Osteoblast (primary cell): ENCODE measurements at regions not wholly inside any gene's neighbourhood (a gene's known extent, or its start where the extent isn't known, plus 50 kb on each side); places are given as distances from the start of the nearest gene placed in this dataset.

ENCODE experiments used
- DNase-seq: peaks from one replicate; pipeline ENCODE4 v3.0.0; 2011; ENCODE audit warnings: low spot score, mixed read lengths; ENCODE audit not compliant: insufficient read length; ENCODE audit errors: missing footprints
- H2AFZ ChIP-seq: 2 replicates; pipeline ENCODE4 v1.6.0; 2011; ENCODE audit warnings: mild to moderate bottlenecking, low read length
- H3K27ac ChIP-seq: 2 replicates; pipeline ENCODE4 v1.5.1; 2011; ENCODE audit warnings: mild to moderate bottlenecking, low read depth, low read length, moderate library complexity
- H3K27me3 ChIP-seq: 2 replicates; pipeline ENCODE4 v1.6.0; 2012; ENCODE audit warnings: mild to moderate bottlenecking, control low read depth, inconsistent platforms, low read length, moderate library complexity; ENCODE audit not compliant: insufficient read depth
- H3K36me3 ChIP-seq: 2 replicates; pipeline ENCODE4 v1.5.1; 2011; ENCODE audit warnings: mild to moderate bottlenecking, low read length, control low read depth, moderate library complexity; ENCODE audit not compliant: insufficient read depth
- H3K4me1 ChIP-seq: 2 replicates; pipeline ENCODE4 v1.5.1; 2011; ENCODE audit warnings: mild to moderate bottlenecking, low read length, control low read depth, moderate library complexity; ENCODE audit not compliant: insufficient read depth
- H3K4me2 ChIP-seq: 2 replicates; pipeline ENCODE4 v1.6.0; 2011; ENCODE audit warnings: mild to moderate bottlenecking, low read length; ENCODE audit not compliant: insufficient read depth
- H3K4me3 ChIP-seq: fragments of 200-600 bp; sonication (generic); 3 replicates; pipeline ENCODE4 v1.5.1; 2012; ENCODE audit warnings: mild to moderate bottlenecking, low read length, inconsistent platforms; ENCODE audit not compliant: insufficient read depth
- H3K79me2 ChIP-seq: 2 replicates; pipeline ENCODE4 v1.6.0; 2012; ENCODE audit warnings: mild to moderate bottlenecking, low read length, control low read depth, inconsistent platforms; ENCODE audit not compliant: insufficient read depth
- H3K9me3 ChIP-seq: 2 replicates; pipeline ENCODE4 v1.5.1; 2011; ENCODE audit warnings: low read depth, low read length, control low read depth
- H4K20me1 ChIP-seq: 2 replicates; pipeline ENCODE4 v1.6.0; 2012; ENCODE audit warnings: mild to moderate bottlenecking, low read length, control low read depth; ENCODE audit not compliant: insufficient read depth
- TF ChIP-seq, protein P1 (sequence below): IDR thresholded peaks from 2 replicates; pipeline ENCODE4 v1.5.1; 2011; ENCODE audit warnings: mild to moderate bottlenecking, low read depth, low read length, moderate library complexity; ENCODE audit errors: extremely low read depth

DNA sequence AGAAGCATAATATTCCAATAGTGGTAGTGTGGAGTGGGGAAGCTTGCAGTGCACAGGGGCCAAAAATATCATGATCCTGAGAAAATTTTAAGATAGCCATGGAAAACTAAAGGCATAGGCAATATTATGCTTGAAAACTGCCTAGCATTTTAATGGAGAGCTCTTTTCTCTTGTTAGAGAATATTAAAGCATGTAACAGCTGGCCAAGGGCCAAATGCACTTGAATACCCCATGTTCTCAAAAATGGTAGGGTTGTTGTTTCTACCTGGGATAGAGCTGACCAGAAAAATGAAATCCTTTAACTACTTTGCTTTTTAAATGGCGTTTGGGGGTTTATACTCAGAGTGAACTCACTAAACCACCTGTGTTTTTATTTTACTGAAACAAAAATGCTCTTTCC lies 739.6 kb upstream of the SLIT2 start:
- no peak for DNase-seq
- TF ChIP-seq, protein P1, sequence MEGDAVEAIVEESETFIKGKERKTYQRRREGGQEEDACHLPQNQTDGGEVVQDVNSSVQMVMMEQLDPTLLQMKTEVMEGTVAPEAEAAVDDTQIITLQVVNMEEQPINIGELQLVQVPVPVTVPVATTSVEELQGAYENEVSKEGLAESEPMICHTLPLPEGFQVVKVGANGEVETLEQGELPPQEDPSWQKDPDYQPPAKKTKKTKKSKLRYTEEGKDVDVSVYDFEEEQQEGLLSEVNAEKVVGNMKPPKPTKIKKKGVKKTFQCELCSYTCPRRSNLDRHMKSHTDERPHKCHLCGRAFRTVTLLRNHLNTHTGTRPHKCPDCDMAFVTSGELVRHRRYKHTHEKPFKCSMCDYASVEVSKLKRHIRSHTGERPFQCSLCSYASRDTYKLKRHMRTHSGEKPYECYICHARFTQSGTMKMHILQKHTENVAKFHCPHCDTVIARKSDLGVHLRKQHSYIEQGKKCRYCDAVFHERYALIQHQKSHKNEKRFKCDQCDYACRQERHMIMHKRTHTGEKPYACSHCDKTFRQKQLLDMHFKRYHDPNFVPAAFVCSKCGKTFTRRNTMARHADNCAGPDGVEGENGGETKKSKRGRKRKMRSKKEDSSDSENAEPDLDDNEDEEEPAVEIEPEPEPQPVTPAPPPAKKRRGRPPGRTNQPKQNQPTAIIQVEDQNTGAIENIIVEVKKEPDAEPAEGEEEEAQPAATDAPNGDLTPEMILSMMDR = no peak
- no peak overlapping the region for H3K27ac ChIP-seq

DNA sequence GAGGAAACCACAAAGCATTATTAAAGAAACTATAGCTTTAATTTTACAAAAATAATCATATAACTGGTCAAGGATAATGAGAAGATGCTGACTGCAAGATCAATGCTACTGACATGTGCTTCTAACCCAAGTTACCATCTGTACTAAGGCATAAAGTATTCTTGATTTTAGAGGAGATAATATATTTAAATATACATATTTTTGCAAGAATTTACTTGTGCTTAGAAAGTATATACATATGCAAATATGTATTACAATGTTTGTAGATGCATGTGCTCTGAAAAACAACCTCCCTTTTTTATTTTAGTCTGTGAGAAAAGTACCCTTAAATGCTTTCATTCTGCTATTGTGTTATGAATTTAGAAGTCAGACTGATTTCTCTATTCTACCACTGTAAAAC lies 740.7 kb upstream of the SLIT2 start:
- Histone ChIP-seq H3K36me3 (no peaks in the 10 kb centered on the region), H3K27ac (no peak overlapping the region), H3K9me3 (no peaks in the 10 kb centered on the region), H3K79me2 (no peaks in the 10 kb centered on the region), H3K4me1 (no peaks in the 10 kb centered on the region), H3K4me2 (no peak overlapping the region), H2AFZ (no peak overlapping the region), H4K20me1 (no peaks in the 10 kb centered on the region), H3K27me3 (no peaks in the 10 kb centered on the region), H3K4me3 (no peak overlapping the region)
- DNase-seq = no peak
- TF ChIP-seq, protein P1 = no peak

More for the DNA sequence above, 739.6 kb upstream of the SLIT2 start:
- Histone ChIP-seq H3K9me3 (no peaks in the 10 kb centered on the region), H3K36me3 (no peaks in the 10 kb centered on the region), H3K79me2 (no peaks in the 10 kb centered on the region), H3K4me1 (no peaks in the 10 kb centered on the region), H3K4me3 (no peak overlapping the region), H3K27me3 (no peaks in the 10 kb centered on the region), H3K4me2 (no peak overlapping the region), H2AFZ (no peak overlapping the region), H4K20me1 (no peaks in the 10 kb centered on the region)

DNA sequence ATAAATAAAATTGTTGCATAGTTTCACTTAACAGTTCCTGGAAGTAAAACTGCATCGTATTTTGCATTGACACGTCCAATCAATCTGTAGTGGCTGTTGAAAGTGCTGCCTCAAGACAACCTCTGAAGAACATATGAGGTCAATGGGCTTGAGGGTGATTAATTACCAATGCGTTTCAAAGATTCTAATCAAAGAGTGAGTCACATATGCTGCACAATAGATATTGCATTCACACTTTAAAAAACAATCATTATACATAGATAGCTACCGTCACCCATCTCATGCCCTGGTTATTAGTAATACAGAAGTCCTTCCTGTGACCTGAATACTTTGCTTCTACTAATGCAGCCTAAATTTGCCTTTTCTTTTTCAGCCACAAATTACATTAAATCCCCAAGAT lies 743.3 kb upstream of the SLIT2 start:
- DNase-seq = peak; percentile 43
- Histone ChIP-seq H3K27me3 (no peaks in the 10 kb centered on the region), H3K4me2 (no peak overlapping the region), H3K36me3 (no peaks in the 10 kb centered on the region), H3K4me1 (no peaks in the 10 kb centered on the region), H2AFZ (no peak overlapping the region), H4K20me1 (no peaks in the 10 kb centered on the region), H3K9me3 (no peaks in the 10 kb centered on the region), H3K79me2 (no peaks in the 10 kb centered on the region), H3K4me3 (no peak overlapping the region), H3K27ac (no peak overlapping the region)
- TF ChIP-seq, protein P1 = no peak

DNA sequence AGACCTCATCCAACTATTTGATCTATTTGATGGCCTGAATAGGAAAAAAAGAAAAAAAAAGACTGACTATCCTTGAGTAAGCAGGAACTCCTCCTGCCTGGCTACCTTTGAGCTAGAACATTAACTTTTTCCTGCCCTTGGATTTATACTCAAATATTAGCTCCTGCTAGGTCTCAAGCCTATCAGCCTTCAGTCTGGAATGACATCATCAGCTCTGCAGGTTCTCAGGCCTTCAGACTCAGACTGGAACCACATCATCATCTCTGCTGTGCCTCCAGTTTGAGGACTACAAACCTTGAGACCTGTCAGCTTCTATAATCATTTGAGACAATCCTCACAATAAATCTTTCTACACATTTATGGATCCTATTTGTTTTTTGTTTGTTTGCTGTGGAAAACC lies 754.0 kb upstream of the SLIT2 start:
- no peaks in the 10 kb centered on the region for H3K36me3 ChIP-seq
- TF ChIP-seq, protein P1 = no peak
- no peak overlapping the region for H3K4me2 ChIP-seq

More for the DNA sequence above, 754.0 kb upstream of the SLIT2 start:
- no peak for DNase-seq
- Histone ChIP-seq H3K4me1 (peaks cover 3% of the 10 kb centered on the region), H4K20me1 (no peaks in the 10 kb centered on the region), H3K27ac (no peak overlapping the region), H3K27me3 (no peaks in the 10 kb centered on the region), H3K4me3 (no peak overlapping the region), H3K79me2 (no peaks in the 10 kb centered on the region), H3K9me3 (no peaks in the 10 kb centered on the region), H2AFZ (no peak overlapping the region)
